Adrenal gland (tissue), 9 donors: ENCODE measurements at regions not wholly inside any gene's neighbourhood (a gene's known extent, or its start where the extent isn't known, plus 50 kb on each side); places are given as distances from the start of the nearest gene placed in this dataset.

Experiments used
- DNase-seq, 7 donors: peaks; one replicate each; pipeline ENCODE4 v3.0.0-alpha.2; 2019 to 2020
- H3K27ac ChIP-seq, 5 donors: fragments of 200-600 bp; sonication (generic) in 4 of 5; 1 replicate in 3 of 5; 2 replicates in 2 of 5; pipeline versions ENCODE4 v1.5.1 to v1.8.0; 2016 to 2020; ENCODE audit warnings: mild to moderate bottlenecking in 1 of 5
- H3K27me3 ChIP-seq: fragments of 200-600 bp; 2 replicates; pipeline ENCODE4 v1.8.0; 2021
- H3K36me3 ChIP-seq, 2 donors: fragments of 200-600 bp; replicated peaks in 1 of 2; 1 replicate in 1 of 2; 2 replicates in 1 of 2; pipeline versions ENCODE4 v1.5.1 to v1.8.0; 2018 to 2022
- H3K4me1 ChIP-seq, 2 donors: fragments of 200-600 bp; replicated peaks in 1 of 2; 1 replicate in 1 of 2; 2 replicates in 1 of 2; pipeline versions ENCODE4 v1.5.1 to v1.8.0; 2018 to 2021
- H3K4me3 ChIP-seq, 4 donors: fragments of 200-600 bp; sonication (generic) in 3 of 4; one replicate each; pipeline ENCODE4 v1.5.1; 2016 to 2018
- H3K9me3 ChIP-seq, 3 donors: fragments of 200-600 bp; sonication (generic) in 1 of 3; replicated peaks in 1 of 3; 1 replicate in 2 of 3; 2 replicates in 1 of 3; pipeline versions ENCODE4 v1.5.1 to v1.8.0; 2016 to 2021
- POLR2A ChIP-seq, 2 donors: fragments of 450-650 bp; IDR thresholded peaks; one replicate each; pipeline ENCODE4 v1.6.1; 2017; ENCODE audit warnings: antibody characterized with exemption in 2 of 2, mild to moderate bottlenecking in 2 of 2, moderate library complexity in 1 of 2
- whole genome bisulfite sequencing, 4 donors: extraction: QIAGEN DNeasy Blood & Tissue Kit in 2 of 4; methylation state at CpG; one replicate each; pipeline versions ENCODE4 v1.1.5 to v1.1.7; 2013 to 2017; 5-methylcytosine and 5-hydroxymethylcytosine counted together
- intact Hi-C, 2 donors: fragments of 100-400 bp; cut with DNase I; formaldehyde crosslinking; loops; one replicate each; pipeline versions ENCODE4 v1.14.1 to v1.15.0; 2022 to 2023
- TF ChIP-seq, protein P1 (sequence below), 6 experiments: fragments of 450-650 bp in 4 of 6; fragments of 200-600 bp in 2 of 6; sonication (generic) in 1 of 6; IDR thresholded peaks; 1 replicate in 5 of 6; 2 replicates in 1 of 6; pipeline versions ENCODE4 v1.5.1 to v1.8.0; 2016 to 2021; ENCODE audit warnings: antibody characterized with exemption in 6 of 6, mild to moderate bottlenecking in 2 of 6, moderate library complexity in 1 of 6
- donor health status: healthy with polysubstance abuse.
- donor health status: Bipolar disorder and iron deficiency.
- donor health status: DM: yes; HTN: yes; CAD: no.
- donor health status: DM: no; HTN: no; CAD: no.
- donor health status: DM: no; HTN: no; CAD: no.

DNA sequence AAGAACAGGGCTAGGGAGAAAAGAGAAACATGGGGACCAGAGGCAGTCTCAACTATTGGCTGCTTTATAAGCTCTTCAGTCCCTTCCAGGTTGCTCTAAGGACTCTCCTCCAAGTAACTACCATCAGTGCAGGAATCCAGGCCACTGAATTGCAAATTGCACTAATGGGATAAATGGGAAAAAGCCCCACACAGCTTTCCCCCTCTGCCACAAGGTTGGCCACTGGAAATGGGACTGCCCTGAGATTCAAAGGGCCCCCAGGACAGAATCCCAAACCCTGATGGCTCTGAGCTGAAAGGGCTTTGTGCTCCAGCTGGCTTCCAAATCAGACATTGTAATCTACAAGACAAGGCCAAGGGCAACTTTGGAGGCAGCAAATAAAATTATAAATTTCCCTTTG, 633.2 kb downstream of the ACTR3B start:
- TF ChIP-seq POLR2A (IDR thresholded peaks at IDR 0.05): no peak
- TF ChIP-seq, protein P1, sequence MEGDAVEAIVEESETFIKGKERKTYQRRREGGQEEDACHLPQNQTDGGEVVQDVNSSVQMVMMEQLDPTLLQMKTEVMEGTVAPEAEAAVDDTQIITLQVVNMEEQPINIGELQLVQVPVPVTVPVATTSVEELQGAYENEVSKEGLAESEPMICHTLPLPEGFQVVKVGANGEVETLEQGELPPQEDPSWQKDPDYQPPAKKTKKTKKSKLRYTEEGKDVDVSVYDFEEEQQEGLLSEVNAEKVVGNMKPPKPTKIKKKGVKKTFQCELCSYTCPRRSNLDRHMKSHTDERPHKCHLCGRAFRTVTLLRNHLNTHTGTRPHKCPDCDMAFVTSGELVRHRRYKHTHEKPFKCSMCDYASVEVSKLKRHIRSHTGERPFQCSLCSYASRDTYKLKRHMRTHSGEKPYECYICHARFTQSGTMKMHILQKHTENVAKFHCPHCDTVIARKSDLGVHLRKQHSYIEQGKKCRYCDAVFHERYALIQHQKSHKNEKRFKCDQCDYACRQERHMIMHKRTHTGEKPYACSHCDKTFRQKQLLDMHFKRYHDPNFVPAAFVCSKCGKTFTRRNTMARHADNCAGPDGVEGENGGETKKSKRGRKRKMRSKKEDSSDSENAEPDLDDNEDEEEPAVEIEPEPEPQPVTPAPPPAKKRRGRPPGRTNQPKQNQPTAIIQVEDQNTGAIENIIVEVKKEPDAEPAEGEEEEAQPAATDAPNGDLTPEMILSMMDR (IDR thresholded peaks at IDR 0.05): no peak
- Histone ChIP-seq H3K27me3 (no peaks in the 10 kb centered on the region), H3K27ac (no peak overlapping the region), H3K4me1 (no peaks in the 10 kb centered on the region), H3K9me3 (peaks cover 0 to 5% (median 0%) of the 10 kb centered on the region in 3 donors), H3K4me3 (no peak overlapping the region), H3K36me3 (no peaks in the 10 kb centered on the region)
- no peak for DNase-seq
- intact Hi-C loops: no loop called here

DNA sequence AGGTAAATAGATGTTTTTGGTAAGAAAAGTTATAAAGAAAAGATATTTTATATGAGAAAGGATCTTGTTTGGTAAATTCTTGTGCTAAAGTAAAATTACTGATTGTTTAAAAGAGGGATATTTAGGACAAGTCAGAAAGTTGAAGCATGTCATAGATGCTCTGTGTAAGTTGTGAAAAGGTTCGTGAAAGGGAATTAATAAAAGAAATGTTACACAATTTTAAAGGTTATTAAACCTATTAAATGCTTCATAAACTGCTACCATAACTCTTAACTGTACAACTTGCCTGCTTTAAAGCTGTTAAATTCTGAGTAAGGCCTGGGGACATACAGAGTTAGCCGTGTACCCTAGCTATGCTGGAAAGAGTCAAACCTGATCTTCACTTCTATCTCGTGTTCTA, 634.1 kb downstream of the ACTR3B start:
- WGBS, 4 donors: 77 to 86% (median 81%) methylated on average over 3 of the region's 3 CpGs
- H3K9me3 ChIP-seq: peaks cover 0 to 5% (median 0%) of the 10 kb centered on the region in 3 donors
- no peak overlapping the region for H3K4me3 ChIP-seq
- intact Hi-C loops: no loop called here
- H3K36me3 ChIP-seq: no peaks in the 10 kb centered on the region
- no peak overlapping the region for H3K27ac ChIP-seq
- no peaks in the 10 kb centered on the region for H3K27me3 ChIP-seq
- TF ChIP-seq, protein P1 (IDR thresholded peaks at IDR 0.05): no peak
- TF ChIP-seq POLR2A (IDR thresholded peaks at IDR 0.05): no peak
- DNase-seq: no peak
- no peaks in the 10 kb centered on the region for H3K4me1 ChIP-seq

DNA sequence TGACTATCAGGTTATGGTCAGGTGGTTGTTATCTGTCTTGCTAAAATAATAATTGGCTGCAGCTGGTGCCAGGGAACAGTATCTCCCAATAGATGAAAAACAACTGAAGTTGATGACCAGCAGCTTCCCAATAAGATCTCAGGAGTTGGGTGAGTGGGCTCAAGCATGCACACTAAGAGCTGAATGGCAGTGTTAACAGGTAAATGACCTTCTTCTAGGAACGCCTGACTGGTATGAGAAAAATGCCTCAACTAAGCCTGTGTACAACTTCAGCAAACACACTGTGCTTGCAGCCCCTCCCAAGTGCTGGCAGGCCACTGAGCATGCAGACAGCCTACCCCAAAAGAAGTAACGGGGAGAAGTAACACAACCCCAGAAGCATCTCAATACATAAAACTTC, 636.9 kb downstream of the ACTR3B start:
- H3K27ac ChIP-seq: no peak overlapping the region
- peaks cover 0 to 5% (median 0%) of the 10 kb centered on the region in 3 donors for H3K9me3 ChIP-seq
- H3K4me1 ChIP-seq: no peaks in the 10 kb centered on the region
- no peaks in the 10 kb centered on the region for H3K36me3 ChIP-seq
- no peak overlapping the region for H3K4me3 ChIP-seq
- no peak for DNase-seq
- H3K27me3 ChIP-seq: no peaks in the 10 kb centered on the region
- WGBS, 4 donors: 72 to 88% (median 80%) methylated on average over 2 of the region's 2 CpGs
- intact Hi-C loops: no loop called here
- TF ChIP-seq, protein P1 (IDR thresholded peaks at IDR 0.05): no peak
- no peak for TF ChIP-seq POLR2A (IDR thresholded peaks at IDR 0.05)

DNA sequence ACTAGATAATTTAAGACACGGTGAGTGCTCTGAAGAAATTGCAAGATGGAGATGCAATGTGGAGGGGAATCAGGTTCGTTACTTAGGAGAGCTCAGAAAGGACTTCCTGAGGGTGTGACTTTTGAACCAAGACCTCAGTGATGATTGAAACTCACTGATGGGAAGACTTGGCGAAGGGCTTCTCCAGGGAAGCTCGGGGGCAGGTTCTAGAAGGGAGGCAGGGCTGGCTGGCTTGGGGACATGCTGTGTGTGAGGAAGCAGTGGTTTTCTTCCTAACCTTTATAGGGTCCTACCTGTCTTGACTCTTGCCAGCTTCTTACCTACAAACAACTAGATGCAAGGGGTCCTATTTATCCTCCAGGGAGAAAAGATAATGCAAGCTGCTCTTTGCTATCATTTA, 637.9 kb downstream of the ACTR3B start:
- no peak overlapping the region for H3K4me3 ChIP-seq
- no peaks in the 10 kb centered on the region for H3K36me3 ChIP-seq
- H3K9me3 ChIP-seq: peaks cover 0 to 5% (median 0%) of the 10 kb centered on the region in 3 donors
- DNase-seq: no peak
- no peak overlapping the region for H3K27ac ChIP-seq
- H3K27me3 ChIP-seq: no peaks in the 10 kb centered on the region
- TF ChIP-seq, protein P1 (IDR thresholded peaks at IDR 0.05): no peak
- TF ChIP-seq POLR2A (IDR thresholded peaks at IDR 0.05): no peak
- H3K4me1 ChIP-seq: no peaks in the 10 kb centered on the region
- intact Hi-C loops: no loop called here
- 59 to 70% (median 67%) methylated on average over 4 of the region's 4 CpGs for WGBS, 4 donors
